ENCODE measurements at regions not wholly inside any gene's neighbourhood (a gene's known extent, or its start where the extent isn't known, plus 50 kb on each side); places are given as distances from the start of the nearest gene placed in this dataset.
A peak's percentile ranks its signal among the peaks of the same experiment; 100 is the strongest.

GRCh38 chr17:77378318-77379064 is 237.7 kb downstream of the SEC14L1 start:
- peak overlapping the region; percentile 28 for H3K4me3 Mint-ChIP-seq
- no peak overlapping the region for H3K27ac Mint-ChIP-seq
- TF ChIP-seq CTCF (IDR thresholded peaks at IDR 0.05): no peak
- no peak for DNase-seq
- peaks cover 3% of the 10 kb centered on the region for H3K27me3 Mint-ChIP-seq (ENCODE audit: low read depth, poor library complexity)
- H3K4me1 Mint-ChIP-seq: peaks cover 94% of the 10 kb centered on the region
- H3K36me3 Mint-ChIP-seq (ENCODE audit: low read depth): no peaks in the 10 kb centered on the region
- no peaks in the 10 kb centered on the region for H3K9me3 Mint-ChIP-seq

GRCh38 chr17:77379065-77379428 is 238.3 kb downstream of the SEC14L1 start:
- H3K27ac Mint-ChIP-seq: no peak overlapping the region
- no peak for TF ChIP-seq CTCF (IDR thresholded peaks at IDR 0.05)

GRCh38 chr17:77379832-77380231 is 239.1 kb downstream of the SEC14L1 start:
- H3K27me3 Mint-ChIP-seq (ENCODE audit: low read depth, poor library complexity): peaks cover 3% of the 10 kb centered on the region
- TF ChIP-seq CTCF (IDR thresholded peaks at IDR 0.05): no peak
- no peaks in the 10 kb centered on the region for H3K36me3 Mint-ChIP-seq (ENCODE audit: low read depth)
- no peak overlapping the region for H3K27ac Mint-ChIP-seq
- H3K4me3 Mint-ChIP-seq: peak overlapping the region; percentile 40
- DNase-seq: no peak
- H3K9me3 Mint-ChIP-seq: no peaks in the 10 kb centered on the region
- peaks cover 100% of the 10 kb centered on the region for H3K4me1 Mint-ChIP-seq

More at GRCh38 chr17:77379065-77379428, 238.3 kb downstream of the SEC14L1 start:
- no peaks in the 10 kb centered on the region for H3K36me3 Mint-ChIP-seq (ENCODE audit: low read depth)
- H3K9me3 Mint-ChIP-seq: no peaks in the 10 kb centered on the region
- H3K4me3 Mint-ChIP-seq: no peak overlapping the region
- H3K4me1 Mint-ChIP-seq: peaks cover 100% of the 10 kb centered on the region
- peaks cover 3% of the 10 kb centered on the region for H3K27me3 Mint-ChIP-seq (ENCODE audit: low read depth, poor library complexity)
- DNase-seq: no peak

GRCh38 chr17:77380395-77381184 is 239.8 kb downstream of the SEC14L1 start:
- Mint-ChIP-seq H3K27me3 (ENCODE audit: low read depth, poor library complexity) (peaks cover 3% of the 10 kb centered on the region), H3K36me3 (ENCODE audit: low read depth) (no peaks in the 10 kb centered on the region), H3K4me1 (peaks cover 97% of the 10 kb centered on the region), H3K27ac (peak overlapping the region; percentile 91), H3K4me3 (peak overlapping the region; percentile 52), H3K9me3 (no peaks in the 10 kb centered on the region)
- no peak for DNase-seq
- TF ChIP-seq CTCF (IDR thresholded peaks at IDR 0.05): no peak

GRCh38 chr17:77381185-77381700 is 240.5 kb downstream of the SEC14L1 start:
- Mint-ChIP-seq H3K27ac (no peak overlapping the region), H3K9me3 (no peaks in the 10 kb centered on the region), H3K36me3 (ENCODE audit: low read depth) (no peaks in the 10 kb centered on the region), H3K27me3 (ENCODE audit: low read depth, poor library complexity) (peaks cover 3% of the 10 kb centered on the region), H3K4me3 (peak overlapping the region; percentile 15), H3K4me1 (peaks cover 97% of the 10 kb centered on the region)
- DNase-seq: no peak
- TF ChIP-seq CTCF (IDR thresholded peaks at IDR 0.05): no peak
